Activated CD4-positive, alpha-beta T cell treated with anti-CD3 and anti-CD28 coated beads for 1 hour (primary cell): ENCODE measurements at regions not wholly inside any gene's neighbourhood (a gene's known extent, or its start where the extent isn't known, plus 50 kb on each side); places are given as distances from the start of the nearest gene placed in this dataset.

Source experiments
- DNase-seq: peaks from one replicate; pipeline ENCODE4 v3.0.0-alpha.2; 2020

- no peak for DNase-seq
Observed at GRCh38 chr18:39072970-39073369, 1507.4 kb upstream of the CELF4 start.

DNA sequence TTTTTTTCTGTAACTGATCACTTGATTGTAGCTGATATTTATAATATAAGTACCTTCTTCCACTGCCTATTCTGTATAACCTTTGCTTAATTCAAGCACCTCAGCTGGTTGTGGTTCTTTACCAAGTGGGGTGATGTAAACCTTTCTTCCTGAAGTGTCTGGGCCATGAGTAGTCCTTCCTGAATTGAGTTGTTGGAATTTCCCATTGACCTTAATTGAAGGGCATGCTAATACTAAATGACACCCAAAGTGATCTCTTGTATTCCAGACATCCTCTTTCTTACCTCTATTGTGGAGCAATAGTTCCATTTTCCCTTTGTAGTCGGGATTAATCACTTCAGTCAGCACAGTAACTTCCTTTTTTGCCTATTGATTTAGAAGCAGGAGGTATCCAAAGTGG, 1496.8 kb upstream of the CELF4 start:
- DNase-seq = no peak

GRCh38 chr18:39058386-39059000, 1492.9 kb upstream of the CELF4 start:
- no peak for DNase-seq

- DNase-seq = no peak
Observed at GRCh38 chr18:39057423-39058064, 1491.9 kb upstream of the CELF4 start.

- no peak for DNase-seq
Observed at GRCh38 chr18:39053571-39053970, 1488.0 kb upstream of the CELF4 start.

DNA sequence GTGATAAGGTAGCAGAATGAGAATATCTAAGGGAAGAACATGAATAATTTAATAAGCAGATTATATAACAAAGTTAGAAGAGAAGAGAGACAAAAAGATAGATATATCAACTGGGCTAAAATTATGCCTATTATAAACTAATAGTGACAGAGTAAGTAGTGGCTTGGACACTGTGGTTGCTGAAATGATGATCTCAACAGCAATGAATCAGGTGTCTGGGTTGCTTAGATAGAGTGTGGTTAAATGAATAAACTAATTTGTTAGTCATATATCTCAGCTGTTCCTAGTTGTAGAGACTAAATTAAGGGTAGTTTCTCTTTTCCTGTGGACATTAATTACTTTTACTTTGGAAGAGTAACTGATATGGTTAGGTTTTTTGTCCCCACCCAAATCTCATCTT, 1485.4 kb upstream of the CELF4 start:
- DNase-seq = no peak

DNA sequence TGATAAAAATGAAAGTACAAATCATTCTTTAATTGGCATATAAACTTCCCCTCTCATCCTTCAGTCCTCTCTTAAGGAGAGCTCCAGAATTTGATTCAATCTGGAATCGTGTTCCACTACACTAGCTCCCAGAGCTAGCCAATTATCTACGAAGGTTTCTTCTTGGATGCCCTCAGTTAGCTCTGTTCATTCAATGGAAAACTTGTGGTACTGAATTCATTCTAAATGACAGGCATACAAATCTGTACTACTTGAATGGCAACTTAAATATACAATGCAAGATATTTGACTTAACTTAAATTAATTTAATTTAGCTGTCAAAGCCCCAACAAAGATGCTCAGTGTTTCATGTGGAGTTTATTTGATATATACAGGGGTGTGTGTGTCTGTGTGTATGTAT, 1474.2 kb upstream of the CELF4 start:
- no peak for DNase-seq

DNA sequence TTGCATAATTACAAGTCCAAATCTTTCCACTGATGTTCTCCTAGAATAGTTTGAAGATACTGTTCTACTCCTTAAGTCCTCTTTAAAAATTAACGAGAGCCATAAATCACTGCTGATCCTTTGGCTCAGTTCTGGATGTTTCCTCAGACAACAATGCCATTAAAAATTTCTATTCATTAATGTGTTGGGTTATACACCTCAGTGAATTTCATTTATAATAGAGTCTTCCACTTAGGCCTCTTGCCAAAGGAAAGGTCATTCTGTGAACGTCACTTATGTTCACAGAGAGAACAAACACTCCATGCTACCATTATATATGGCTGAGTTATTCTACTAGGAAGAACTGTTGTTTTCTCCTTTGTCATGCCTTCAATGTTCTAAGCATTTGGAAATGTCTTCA, 1472.3 kb upstream of the CELF4 start:
- no peak for DNase-seq

GRCh38 chr18:39033312-39033711, 1467.7 kb upstream of the CELF4 start:
- no peak for DNase-seq

DNA sequence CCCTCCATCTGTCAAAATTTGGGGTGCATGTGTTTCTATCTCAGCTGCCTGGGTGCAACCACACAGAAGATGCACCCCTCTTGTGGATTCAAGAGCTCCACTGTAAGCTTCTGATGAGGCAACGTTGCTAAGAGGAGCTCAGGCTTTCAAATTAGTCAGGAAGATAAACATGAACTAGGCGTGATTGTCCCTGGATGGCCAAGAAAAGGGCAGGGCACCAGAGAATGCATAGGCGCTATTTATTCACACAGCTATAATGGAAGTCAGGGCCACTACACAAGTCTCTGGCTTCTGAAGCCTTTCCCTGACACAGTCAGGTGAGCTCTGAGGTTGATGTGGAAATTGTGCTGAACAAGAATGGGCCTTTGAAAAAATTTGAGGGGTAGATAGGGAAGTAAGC, 1466.0 kb upstream of the CELF4 start:
- no peak for DNase-seq

GRCh38 chr18:39030124-39030655, 1464.6 kb upstream of the CELF4 start:
- no peak for DNase-seq

- DNase-seq = no peak
Observed at GRCh38 chr18:39025531-39025930, 1459.9 kb upstream of the CELF4 start.

GRCh38 chr18:39019989-39020388, 1454.4 kb upstream of the CELF4 start:
- DNase-seq = no peak

DNA sequence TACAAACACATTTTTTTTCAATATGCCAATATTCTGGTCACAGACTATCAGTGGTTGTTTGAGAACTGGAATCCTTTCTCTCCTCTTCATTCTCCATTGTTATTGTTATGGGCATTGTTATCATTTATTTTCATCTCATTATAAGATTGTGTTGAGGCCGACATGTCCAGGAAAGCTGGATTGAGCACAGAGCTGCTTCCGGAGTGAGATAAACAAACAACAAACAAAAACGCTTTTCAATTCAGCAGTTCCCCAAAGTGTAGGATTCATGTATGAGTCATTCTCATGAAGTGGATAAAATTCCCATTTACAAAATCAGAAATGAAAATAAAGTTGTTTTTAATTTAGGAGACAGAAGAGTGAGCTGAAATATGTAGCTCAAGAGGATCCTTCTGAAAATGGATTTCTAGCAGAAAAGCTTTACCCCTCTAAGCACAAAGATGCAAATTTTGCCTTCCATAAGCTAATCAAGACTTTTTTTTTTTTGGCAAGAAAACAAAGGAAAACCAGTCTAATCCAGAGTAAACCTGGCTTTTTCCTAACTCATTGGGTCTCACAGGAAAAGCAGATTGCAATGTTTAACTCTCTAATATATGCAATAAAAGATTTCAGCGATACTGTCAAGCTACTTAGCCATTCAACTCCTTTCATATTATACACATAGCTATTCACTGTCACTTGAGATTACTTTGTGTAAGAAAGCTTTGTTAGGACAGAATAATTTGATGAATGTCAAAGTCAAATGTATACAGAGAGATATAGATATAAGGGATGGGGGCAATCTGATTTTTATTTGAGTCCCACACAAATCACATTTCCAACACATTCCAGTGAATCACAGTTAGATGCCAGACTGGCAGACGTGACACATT, 1441.7 kb upstream of the CELF4 start:
- no peak for DNase-seq

GRCh38 chr18:38996056-38996455, 1430.5 kb upstream of the CELF4 start:
- no peak for DNase-seq

GRCh38 chr18:38993342-38993741, 1427.7 kb upstream of the CELF4 start:
- no peak for DNase-seq

- DNase-seq = no peak
Observed at GRCh38 chr18:38984968-38985367, 1419.4 kb upstream of the CELF4 start.

- no peak for DNase-seq
Observed at GRCh38 chr18:38982072-38982471, 1416.5 kb upstream of the CELF4 start.

DNA sequence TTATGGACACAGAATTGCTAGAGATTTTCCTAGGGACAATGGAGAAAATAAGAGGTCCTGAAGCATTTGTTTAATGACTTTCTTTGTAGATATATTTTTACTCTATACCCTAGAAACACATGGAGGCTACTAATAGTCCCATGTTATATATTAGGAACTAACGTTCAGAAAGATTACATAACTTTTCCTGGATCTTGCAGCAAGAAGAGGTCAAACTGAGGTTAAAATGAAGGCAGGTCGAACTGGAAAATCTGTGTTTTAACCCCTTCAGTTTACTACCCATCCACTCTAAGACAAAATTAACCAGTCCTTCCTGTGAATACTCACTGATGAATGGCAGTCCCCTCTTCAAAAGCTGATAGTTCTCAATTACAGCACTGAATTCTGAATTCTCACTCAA, 1415.8 kb upstream of the CELF4 start:
- DNase-seq = no peak

GRCh38 chr18:38980420-38980819, 1414.8 kb upstream of the CELF4 start:
- no peak for DNase-seq

- DNase-seq = no peak
Observed at GRCh38 chr18:38972571-38972970, 1407.0 kb upstream of the CELF4 start.

DNA sequence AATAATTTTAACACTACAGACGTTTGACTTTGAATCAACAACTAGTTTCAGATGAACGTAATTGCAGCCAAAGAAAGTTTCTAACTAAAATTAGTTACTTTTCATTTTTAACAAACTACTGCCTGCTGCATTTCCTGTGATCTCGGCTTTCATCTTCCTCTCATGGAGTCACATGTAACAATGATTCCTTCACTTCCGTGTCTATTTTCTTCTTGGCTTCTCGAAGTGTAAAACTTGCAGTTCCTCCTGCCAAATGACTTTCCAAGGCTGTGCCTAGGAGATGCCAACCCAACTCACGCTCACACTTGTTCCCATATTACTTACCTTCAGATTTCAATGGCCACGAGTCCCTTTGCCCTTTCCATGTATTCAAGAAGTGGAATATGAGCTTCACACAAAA, 1406.3 kb upstream of the CELF4 start:
- no peak for DNase-seq

GRCh38 chr18:38966841-38967240, 1401.2 kb upstream of the CELF4 start:
- no peak for DNase-seq
